Panc1 (cell line): ENCODE measurements at regions not wholly inside any gene's neighbourhood (a gene's known extent, or its start where the extent isn't known, plus 50 kb on each side); places are given as distances from the start of the nearest gene placed in this dataset.
A peak's percentile ranks its signal among the peaks of the same experiment; 100 is the strongest.

Experiments used
- ATAC-seq: fragments of 200-7000 bp; cut with Tn5 transposase; 2 replicates; pipeline ENCODE4 v1.9.1; 2020; ENCODE audit warnings: mild to moderate bottlenecking, moderate library complexity
- BruUV-seq: library from RNA; stranded (reverse); fragments of 400-500 nt; replicated peaks from 2 replicates; lab custom pipeline; 2021; lab: Mats Ljungman, UMichigan
- CTCF ChIA-PET: fragments of 300-600 bp; sonication (Branson Sonifier 250); formaldehyde crosslinking; loops from one replicate; lab custom pipeline; 2022; ENCODE audit warnings: antibody characterized with exemption; lab: Charles Lee
- POLR2A ChIA-PET: fragments of 300-600 bp; sonication (Branson Sonifier 250); formaldehyde crosslinking; loops from one replicate; lab custom pipeline; 2022; ENCODE audit warnings: antibody characterized with exemption; lab: Charles Lee
- DNase-seq: peaks from one replicate; pipeline ENCODE4 v3.0.0-alpha.2; 2010; ENCODE audit warnings: low read depth, low spot score
- H3K27ac ChIP-seq: 2 replicates; pipeline ENCODE4 v1.5.1; 2011; ENCODE audit warnings: mild to moderate bottlenecking, low read length, inconsistent platforms
- H3K27me3 ChIP-seq: fragments of 200-500 bp; sonication (Bioruptor generic); 2 replicates; pipeline ENCODE4 v1.6.0; 2014; ENCODE audit warnings: low read length, inconsistent platforms; ENCODE audit not compliant: control insufficient read depth, insufficient read depth
- H3K36me3 ChIP-seq: fragments of 200-500 bp; sonication (Bioruptor generic); 2 replicates; pipeline ENCODE4 v1.5.1; 2014; ENCODE audit warnings: inconsistent platforms, mild to moderate bottlenecking, low read length, moderate library complexity; ENCODE audit not compliant: control insufficient read depth, insufficient read depth
- H3K4me1 ChIP-seq: 2 replicates; pipeline ENCODE4 v1.5.1; 2011; ENCODE audit warnings: inconsistent platforms, mild to moderate bottlenecking, low read length, moderate library complexity; ENCODE audit not compliant: control insufficient read depth, insufficient read depth
- H3K4me3 ChIP-seq, 2 experiments: 2 replicates each; pipeline ENCODE4 v1.5.1; 2011 to 2012; ENCODE audit warnings: low read depth in 2 of 2, low read length in 2 of 2, mild to moderate bottlenecking in 2 of 2, inconsistent platforms in 1 of 2, moderate library complexity in 1 of 2
- H3K9me3 ChIP-seq: fragments of 200-500 bp; sonication (Bioruptor generic); 2 replicates; pipeline ENCODE4 v1.5.1; 2014; ENCODE audit warnings: low read depth, mild to moderate bottlenecking, inconsistent platforms, low read length, moderate library complexity; ENCODE audit not compliant: control insufficient read depth, insufficient read depth
- CTCF ChIP-seq: fragments of 450-650 bp; IDR thresholded peaks from 2 replicates; pipeline ENCODE4 v1.5.1; 2017; ENCODE audit warnings: mild to moderate bottlenecking
- POLR2AphosphoS5 ChIP-seq: IDR thresholded peaks from 2 replicates; pipeline ENCODE4 v1.6.1; 2012; ENCODE audit warnings: mild to moderate bottlenecking, low read depth, low read length, moderate library complexity
- REST ChIP-seq, 2 experiments: IDR thresholded peaks; 2 replicates each; pipeline ENCODE4 v1.6.1; 2011 to 2012; ENCODE audit warnings: low read depth in 2 of 2, control low read depth in 1 of 2, low read length in 1 of 2, mild to moderate bottlenecking in 1 of 2, moderate library complexity in 1 of 2; ENCODE audit not compliant: insufficient read depth in 1 of 2
- SIN3A ChIP-seq: IDR thresholded peaks from 2 replicates; pipeline ENCODE4 v1.6.1; 2012; ENCODE audit warnings: low read depth, mild to moderate bottlenecking, low read length, moderate library complexity, borderline replicate concordance; ENCODE audit not compliant: insufficient read depth
- TCF7L2 ChIP-seq: IDR thresholded peaks from 2 replicates; pipeline ENCODE4 v1.6.1; 2011; ENCODE audit warnings: mild to moderate bottlenecking, low read depth, low read length, inconsistent platforms
- in situ Hi-C: cut with HindIII; loops from 2 replicates; pipeline ENCODE4 v1.10.0; 2016; ENCODE audit warnings: low sequenced_read_pairs, low pct_unique_long_range_greater_than_20kb
- intact Hi-C: fragments of 100-400 bp; cut with micrococcal nuclease; formaldehyde crosslinking; loops from one replicate; pipeline ENCODE4 v1.10.0; 2022; ENCODE audit not compliant: unreplicated experiment

GRCh38 chr4:54527532-54527931 is 130.2 kb upstream of the KIT start:
- DNase-seq, result no peak
- Histone ChIP-seq H3K4me1 (no peaks in the 10 kb centered on the region), H3K9me3 (no peaks in the 10 kb centered on the region), H3K27ac (no peak overlapping the region), H3K27me3 (no peaks in the 10 kb centered on the region), H3K4me3 (no peak overlapping the region), H3K36me3 (no peaks in the 10 kb centered on the region)
- in situ Hi-C loops (no loop called here), intact Hi-C loops (no loop called here)
- POLR2A ChIA-PET, result no interaction called here
- BruUV-seq, result no TSS peak
- no peak for ATAC-seq
- CTCF ChIA-PET, result no interaction called here
- TF ChIP-seq POLR2AphosphoS5 (no peak), SIN3A (no peak), REST (IDR thresholded peaks at IDR 0.05; ENCODE audit: insufficient read depth in 1 of 2, low read depth in 2 of 2, low read length in 1 of 2) (no peak), TCF7L2 (no peak), CTCF (no peak)

- intact Hi-C loops, result no loop called here
- TF ChIP-seq POLR2AphosphoS5 (no peak), REST (IDR thresholded peaks at IDR 0.05; ENCODE audit: insufficient read depth in 1 of 2, low read depth in 2 of 2, low read length in 1 of 2) (no peak), CTCF (no peak), SIN3A (no peak), TCF7L2 (no peak)
- Histone ChIP-seq H3K4me3 (peak overlapping the region; percentile 30 to 40), H3K4me1 (no peaks in the 10 kb centered on the region), H3K27ac (no peak overlapping the region), H3K27me3 (no peaks in the 10 kb centered on the region), H3K36me3 (no peaks in the 10 kb centered on the region), H3K9me3 (no peaks in the 10 kb centered on the region)
- in situ Hi-C loops, result no loop called here
- ChIA-PET POLR2A (no interaction called here), CTCF (interaction anchor here (0.8 kb wide), 1 partner anchor 130 kb away, joined by 5 read pairs; no protein-coding TSS in a partner anchor)
- DNase-seq (no peak), ATAC-seq (peak; percentile 91)
- no TSS peak for BruUV-seq
Measured at GRCh38 chr4:54539500-54540029, 118.2 kb upstream of the KIT start.
